ENCODE measurements at regions not wholly inside any gene's neighbourhood (a gene's known extent, or its start where the extent isn't known, plus 50 kb on each side); places are given as distances from the start of the nearest gene placed in this dataset.

DNA sequence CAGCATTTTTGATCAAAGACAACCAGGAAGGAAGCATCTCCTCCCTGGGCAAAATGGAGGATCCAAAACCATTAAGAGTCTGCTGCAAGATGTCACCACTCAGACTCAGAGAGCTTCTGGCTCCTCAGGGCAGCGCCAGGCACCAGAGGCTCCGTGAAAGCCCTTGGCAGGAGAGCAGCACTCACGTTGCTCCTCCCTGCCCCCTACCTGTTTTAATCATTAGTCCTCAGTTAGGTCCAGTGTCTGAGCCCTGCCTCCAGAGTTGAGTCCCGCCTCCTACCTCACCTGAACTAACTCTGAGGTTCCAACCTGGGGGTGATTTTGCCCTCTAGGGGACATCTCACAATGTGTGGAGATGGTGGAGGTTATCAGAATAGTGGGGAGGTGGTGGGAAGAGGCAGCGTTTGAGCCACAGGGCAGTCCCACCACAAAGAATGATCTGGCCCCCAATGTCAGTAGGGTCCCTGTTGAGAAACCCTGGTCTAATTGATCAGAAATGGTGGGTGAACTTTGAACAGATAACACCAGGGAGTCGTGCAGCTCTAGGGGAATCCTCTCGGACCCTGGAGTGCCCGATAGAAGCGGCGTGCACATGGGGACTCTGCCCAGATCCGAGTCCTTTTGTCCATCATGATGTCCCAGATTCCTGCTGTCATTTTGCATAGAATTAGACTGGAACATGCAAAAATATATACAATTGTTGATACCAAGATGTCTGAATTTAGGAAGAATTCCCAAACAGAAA lies 156.7 kb upstream of the DIO3 start:
- DNase-seq (ENCODE audit: low spot score) (no peak), ATAC-seq (no peak), FAIRE-seq (no peak)
- in situ Hi-C loops (cut with HindIII; ENCODE audit: extremely low pct_ligation_motif_present, low pct_unique_long_range_greater_than_20kb) (no loop called here), intact Hi-C loops (cut with micrococcal nuclease; ENCODE audit: unreplicated experiment) (no loop called here)
- CTCF ChIA-PET (ENCODE audit: low intra/inter-chr PET ratio, low total read pairs): no interaction called here
- Histone ChIP-seq H3K4me3 (replicated peaks in 1 of 3; ENCODE audit: insufficient read depth in 1 of 3, low read depth in 2 of 3, low read length in 3 of 3) (no peak overlapping the region), H3K36me3 (replicated peaks in 1 of 2; ENCODE audit: control insufficient read depth in 1 of 2, insufficient read depth in 2 of 2, low read length in 2 of 2) (no peaks in the 10 kb centered on the region), H3K79me2 (ENCODE audit: insufficient read depth, low read length) (no peaks in the 10 kb centered on the region), H3K9ac (ENCODE audit: insufficient read depth, low read depth, low read length) (no peak overlapping the region), H3K4me2 (ENCODE audit: low read depth, low read length) (no peak overlapping the region), H2AFZ (ENCODE audit: low read length) (no peak overlapping the region), H3K27ac (ENCODE audit: extremely low read length, insufficient read depth, low read length) (no peak overlapping the region), H3K4me1 (ENCODE audit: insufficient read depth, low read length) (0 out of 2 replicates have a peak, but pooled peaks cover 7% of the 10 kb centered on the region), H3K27me3 (ENCODE audit: control insufficient read depth in 1 of 2, insufficient read depth in 2 of 2, low read length in 2 of 2) (peaks cover 0 to 46% of the 10 kb centered on the region in 2 experiments; a peak in 3 of 5 replicates), H3K9me3 (ENCODE audit: low read length) (no peaks in the 10 kb centered on the region), H4K20me1 (ENCODE audit: insufficient read depth, low read length) (no peaks in the 10 kb centered on the region)
- TF ChIP-seq TCF7 (IDR thresholded peaks at IDR 0.05; ENCODE audit: low read depth): no peak
- TF ChIP-seq, protein P1, sequence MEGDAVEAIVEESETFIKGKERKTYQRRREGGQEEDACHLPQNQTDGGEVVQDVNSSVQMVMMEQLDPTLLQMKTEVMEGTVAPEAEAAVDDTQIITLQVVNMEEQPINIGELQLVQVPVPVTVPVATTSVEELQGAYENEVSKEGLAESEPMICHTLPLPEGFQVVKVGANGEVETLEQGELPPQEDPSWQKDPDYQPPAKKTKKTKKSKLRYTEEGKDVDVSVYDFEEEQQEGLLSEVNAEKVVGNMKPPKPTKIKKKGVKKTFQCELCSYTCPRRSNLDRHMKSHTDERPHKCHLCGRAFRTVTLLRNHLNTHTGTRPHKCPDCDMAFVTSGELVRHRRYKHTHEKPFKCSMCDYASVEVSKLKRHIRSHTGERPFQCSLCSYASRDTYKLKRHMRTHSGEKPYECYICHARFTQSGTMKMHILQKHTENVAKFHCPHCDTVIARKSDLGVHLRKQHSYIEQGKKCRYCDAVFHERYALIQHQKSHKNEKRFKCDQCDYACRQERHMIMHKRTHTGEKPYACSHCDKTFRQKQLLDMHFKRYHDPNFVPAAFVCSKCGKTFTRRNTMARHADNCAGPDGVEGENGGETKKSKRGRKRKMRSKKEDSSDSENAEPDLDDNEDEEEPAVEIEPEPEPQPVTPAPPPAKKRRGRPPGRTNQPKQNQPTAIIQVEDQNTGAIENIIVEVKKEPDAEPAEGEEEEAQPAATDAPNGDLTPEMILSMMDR (CRISPR knock-in tag; IDR thresholded peaks at IDR 0.05): peak; percentile 29; the same call in 1 of the 2 replicates
- 38% methylated on average over 10 of the region's 11 CpGs for WGBS (ENCODE audit: low lambda C conversion rate)
- no TSS peak for BruUV-seq (replicated peaks)
- POLR2A ChIA-PET: no interaction called here

DNA sequence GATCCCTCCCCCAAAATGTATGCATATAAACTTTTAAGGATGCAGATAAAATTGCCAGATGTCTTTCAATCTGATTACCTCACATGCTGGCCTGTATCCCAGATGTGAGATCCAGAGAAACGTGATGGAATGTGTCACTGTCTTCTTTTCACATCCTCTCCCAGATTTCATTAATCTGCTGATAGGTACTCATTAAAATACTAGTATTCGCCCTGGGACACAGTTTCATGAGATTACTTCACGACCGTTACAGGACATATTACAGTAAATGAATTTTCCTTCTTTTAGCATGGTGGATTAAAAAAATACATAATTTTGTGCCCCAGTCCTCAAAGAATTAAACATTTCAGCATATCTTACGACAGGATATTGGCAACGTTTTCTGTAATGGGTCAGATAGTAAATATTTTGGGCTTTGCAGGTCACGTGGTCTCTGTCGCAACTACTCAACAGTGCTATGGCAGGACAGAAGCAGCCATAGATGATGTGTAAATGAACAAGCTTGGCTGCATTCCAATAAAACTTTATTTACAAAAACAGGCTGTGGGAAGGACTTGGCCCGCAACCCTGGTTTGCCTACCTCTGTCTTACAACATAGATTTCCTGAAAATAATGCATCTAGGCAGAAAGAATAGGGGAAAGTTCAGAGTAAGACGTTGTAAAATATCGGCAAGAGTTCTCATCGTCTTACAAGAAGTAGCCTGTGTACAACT lies 156.0 kb upstream of the DIO3 start:
- Histone ChIP-seq H3K4me2 (ENCODE audit: low read depth, low read length) (no peak overlapping the region), H3K79me2 (ENCODE audit: insufficient read depth, low read length) (no peaks in the 10 kb centered on the region), H3K4me1 (ENCODE audit: insufficient read depth, low read length) (0 out of 2 replicates have a peak, but pooled peaks cover 7% of the 10 kb centered on the region), H3K9me3 (ENCODE audit: low read length) (no peaks in the 10 kb centered on the region), H3K27me3 (ENCODE audit: control insufficient read depth in 1 of 2, insufficient read depth in 2 of 2, low read length in 2 of 2) (peaks cover 0 to 45% of the 10 kb centered on the region in 2 experiments; a peak in 3 of 5 replicates), H3K4me3 (replicated peaks in 1 of 3; ENCODE audit: insufficient read depth in 1 of 3, low read depth in 2 of 3, low read length in 3 of 3) (no peak overlapping the region), H4K20me1 (ENCODE audit: insufficient read depth, low read length) (no peaks in the 10 kb centered on the region), H2AFZ (ENCODE audit: low read length) (no peak overlapping the region), H3K9ac (ENCODE audit: insufficient read depth, low read depth, low read length) (no peak overlapping the region), H3K27ac (ENCODE audit: extremely low read length, insufficient read depth, low read length) (no peak overlapping the region), H3K36me3 (replicated peaks in 1 of 2; ENCODE audit: control insufficient read depth in 1 of 2, insufficient read depth in 2 of 2, low read length in 2 of 2) (no peaks in the 10 kb centered on the region)
- FAIRE-seq: no peak
- intact Hi-C loops (cut with micrococcal nuclease; ENCODE audit: unreplicated experiment) (no loop called here), in situ Hi-C loops (cut with HindIII; ENCODE audit: extremely low pct_ligation_motif_present, low pct_unique_long_range_greater_than_20kb) (no loop called here)
- POLR2A ChIA-PET: no interaction called here
- BruUV-seq (replicated peaks): no TSS peak
- WGBS (ENCODE audit: low lambda C conversion rate): 46% methylated on average over 12 of the region's 12 CpGs
- DNase-seq (ENCODE audit: low spot score): no peak
- no peak for ATAC-seq
- CTCF ChIA-PET (ENCODE audit: low intra/inter-chr PET ratio, low total read pairs): no interaction called here
- TF ChIP-seq ZBTB8A (CRISPR knock-in tag; IDR thresholded peaks at IDR 0.05; ENCODE audit: borderline replicate concordance, low read depth) (no peak), ZNF24 (IDR thresholded peaks at IDR 0.05) (no peak), CEBPB (IDR thresholded peaks at IDR 0.05; ENCODE audit: borderline replicate concordance, low read depth, low read length) (0 out of 2 replicates have a peak, but pooled peaks have one; percentile 4), RFX1 (IDR thresholded peaks at IDR 0.05) (no peak), EED (CRISPR knock-in tag; IDR thresholded peaks at IDR 0.05) (no peak)
- TF ChIP-seq, protein P2, sequence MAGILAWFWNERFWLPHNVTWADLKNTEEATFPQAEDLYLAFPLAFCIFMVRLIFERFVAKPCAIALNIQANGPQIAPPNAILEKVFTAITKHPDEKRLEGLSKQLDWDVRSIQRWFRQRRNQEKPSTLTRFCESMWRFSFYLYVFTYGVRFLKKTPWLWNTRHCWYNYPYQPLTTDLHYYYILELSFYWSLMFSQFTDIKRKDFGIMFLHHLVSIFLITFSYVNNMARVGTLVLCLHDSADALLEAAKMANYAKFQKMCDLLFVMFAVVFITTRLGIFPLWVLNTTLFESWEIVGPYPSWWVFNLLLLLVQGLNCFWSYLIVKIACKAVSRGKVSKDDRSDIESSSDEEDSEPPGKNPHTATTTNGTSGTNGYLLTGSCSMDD (CRISPR knock-in tag; IDR thresholded peaks at IDR 0.05): no peak
